H9 (cell line): ENCODE measurements at regions not wholly inside any gene's neighbourhood (a gene's known extent, or its start where the extent isn't known, plus 50 kb on each side); places are given as distances from the start of the nearest gene placed in this dataset.

ENCODE experiments used
- DNase-seq: peaks from one replicate; pipeline ENCODE4 v3.0.0-alpha.2; 2017
- H2AFZ ChIP-seq: one replicate; pipeline ENCODE4 v1.6.1; 2013; ENCODE audit warnings: mild to moderate bottlenecking, low read length, control low read depth, moderate library complexity
- H2AK5ac ChIP-seq: 2 replicates; pipeline ENCODE4 v1.6.1; 2013; ENCODE audit warnings: low read length, control low read depth, mixed read lengths; ENCODE audit not compliant: insufficient read length
- H2BK120ac ChIP-seq: one replicate; pipeline ENCODE4 v1.6.1; 2013; ENCODE audit warnings: low read depth, mild to moderate bottlenecking, low read length, control low read depth, inconsistent platforms; ENCODE audit not compliant: poor library complexity, severe bottlenecking
- H2BK12ac ChIP-seq: 2 replicates; pipeline ENCODE4 v1.6.1; 2013; ENCODE audit warnings: low read length, control low read depth, mixed read lengths, low read depth; ENCODE audit not compliant: insufficient read length
- H2BK15ac ChIP-seq: 2 replicates; pipeline ENCODE4 v1.6.1; 2013; ENCODE audit warnings: low read depth, low read length, control low read depth
- H2BK20ac ChIP-seq: one replicate; pipeline ENCODE4 v1.6.1; 2013; ENCODE audit warnings: low read depth, mild to moderate bottlenecking, low read length, control low read depth, inconsistent platforms; ENCODE audit not compliant: poor library complexity, severe bottlenecking
- H2BK5ac ChIP-seq: 2 replicates; pipeline ENCODE4 v1.6.1; 2013; ENCODE audit warnings: low read length, control low read depth, mixed read lengths; ENCODE audit not compliant: insufficient read length
- H3K14ac ChIP-seq: 2 replicates; pipeline ENCODE4 v1.6.1; 2013; ENCODE audit warnings: low read length, control low read depth; ENCODE audit not compliant: insufficient read depth
- H3K18ac ChIP-seq: 2 replicates; pipeline ENCODE4 v1.6.1; 2013; ENCODE audit warnings: low read depth, mild to moderate bottlenecking, mixed read lengths, low read length, control low read depth; ENCODE audit not compliant: insufficient read length
- H3K23ac ChIP-seq: 2 replicates; pipeline ENCODE4 v1.6.1; 2013; ENCODE audit warnings: low read length, control low read depth, mixed read lengths, low read depth; ENCODE audit not compliant: insufficient read length
- H3K23me2 ChIP-seq: 2 replicates; pipeline ENCODE4 v1.6.1; 2013; ENCODE audit warnings: low read depth, mild to moderate bottlenecking, mixed read lengths, low read length, control low read depth; ENCODE audit not compliant: insufficient read length, poor library complexity, severe bottlenecking
- H3K27ac ChIP-seq: 2 replicates; pipeline ENCODE4 v1.5.1; 2013; ENCODE audit warnings: low read length, control low read depth, mixed read lengths, low read depth; ENCODE audit not compliant: insufficient read length
- H3K27me3 ChIP-seq: 2 replicates; pipeline ENCODE4 v1.6.1; 2013; ENCODE audit warnings: low read length, control low read depth, inconsistent platforms; ENCODE audit not compliant: insufficient read depth
- H3K4ac ChIP-seq: 2 replicates; pipeline ENCODE4 v1.6.1; 2013; ENCODE audit warnings: low read depth, mild to moderate bottlenecking, control low read depth, inconsistent platforms, low read length, moderate library complexity
- H3K4me1 ChIP-seq: 2 replicates; pipeline ENCODE4 v1.6.1; 2013; ENCODE audit warnings: low read length, control low read depth, inconsistent platforms; ENCODE audit not compliant: insufficient read depth
- H3K4me2 ChIP-seq: 2 replicates; pipeline ENCODE4 v1.6.1; 2013; ENCODE audit warnings: low read length, control low read depth, mixed read lengths; ENCODE audit not compliant: insufficient read length, insufficient read depth
- H3K56ac ChIP-seq: 2 replicates; pipeline ENCODE4 v1.6.1; 2013; ENCODE audit warnings: low read depth, mild to moderate bottlenecking, mixed read lengths, low read length, control low read depth; ENCODE audit not compliant: insufficient read length
- H3K79me1 ChIP-seq: 2 replicates; pipeline ENCODE4 v1.6.1; 2013; ENCODE audit warnings: low read depth, mild to moderate bottlenecking, moderate library complexity, low read length, control low read depth, inconsistent platforms; ENCODE audit not compliant: insufficient read depth, poor library complexity, severe bottlenecking
- H3K79me2 ChIP-seq: 2 replicates; pipeline ENCODE4 v1.6.1; 2013; ENCODE audit warnings: low read length, control low read depth, inconsistent platforms; ENCODE audit not compliant: insufficient read depth
- H3K9ac ChIP-seq: 2 replicates; pipeline ENCODE4 v1.6.1; 2013; ENCODE audit warnings: low read length, control low read depth, mixed read lengths; ENCODE audit not compliant: insufficient read length; ENCODE audit errors: extremely low read depth
- H3K9me3 ChIP-seq: one replicate; pipeline ENCODE4 v1.6.1; 2013; ENCODE audit warnings: low read depth, low read length, inconsistent platforms; ENCODE audit not compliant: control insufficient read depth
- H3T11ph ChIP-seq: one replicate; pipeline ENCODE4 v1.6.1; 2013; ENCODE audit warnings: mild to moderate bottlenecking, low read length, control low read depth, inconsistent platforms
- H4K20me1 ChIP-seq: one replicate; pipeline ENCODE4 v1.6.1; 2013; ENCODE audit not compliant: control insufficient read depth, insufficient read length, insufficient read depth
- H4K5ac ChIP-seq: 2 replicates; pipeline ENCODE4 v1.6.1; 2013; ENCODE audit warnings: low read depth, mild to moderate bottlenecking, mixed read lengths, low read length, control low read depth; ENCODE audit not compliant: insufficient read length
- H4K8ac ChIP-seq: replicated peaks from 2 replicates; pipeline ENCODE4 v1.6.1; 2013; ENCODE audit warnings: low read length, control low read depth, mixed read lengths, low read depth; ENCODE audit not compliant: insufficient read length
- H4K91ac ChIP-seq: 2 replicates; pipeline ENCODE4 v1.6.1; 2013; ENCODE audit warnings: low read depth, mild to moderate bottlenecking, moderate library complexity, mixed read lengths, low read length, control low read depth; ENCODE audit not compliant: insufficient read length
- H3K27ac Mint-ChIP-seq, 3 experiments: 2 replicates in 2 of 3; 3 replicates in 1 of 3; pipeline ENCODE4 v1.8.0; 2020 to 2021; ENCODE audit warnings: mixed read lengths in 3 of 3, mild to moderate bottlenecking in 1 of 3, moderate library complexity in 1 of 3
- H3K27me3 Mint-ChIP-seq: 2 replicates; pipeline ENCODE4 v1.8.0; 2021; ENCODE audit warnings: low read depth, mild to moderate bottlenecking, moderate library complexity, mixed read lengths
- H3K36me3 Mint-ChIP-seq, 3 experiments: 2 replicates in 2 of 3; 3 replicates in 1 of 3; pipeline ENCODE4 v1.8.0; 2020 to 2021; ENCODE audit warnings: low read depth in 3 of 3, mixed read lengths in 3 of 3; ENCODE audit not compliant: insufficient read depth in 1 of 3
- H3K4me1 Mint-ChIP-seq, 2 experiments: 2 replicates each; pipeline ENCODE4 v1.8.0; 2020; ENCODE audit warnings: mixed read lengths in 2 of 2
- H3K4me3 Mint-ChIP-seq, 2 experiments: 2 replicates in 1 of 2; 3 replicates in 1 of 2; pipeline ENCODE4 v1.8.0; 2020 to 2021; ENCODE audit warnings: mild to moderate bottlenecking in 2 of 2, mixed read lengths in 2 of 2, moderate library complexity in 1 of 2
- H3K9me3 Mint-ChIP-seq, 2 experiments: 2 replicates in 1 of 2; 3 replicates in 1 of 2; pipeline ENCODE4 v1.8.0; 2020; ENCODE audit warnings: mild to moderate bottlenecking in 2 of 2, mixed read lengths in 2 of 2, moderate library complexity in 1 of 2
- CTCF ChIP-seq: fragments of 200-600 bp; sonication (generic); conservative IDR thresholded peaks from 3 replicates; pipeline ENCODE4 v1.8.0; 2021; ENCODE audit warnings: antibody characterized with exemption, mild to moderate bottlenecking
- WGBS: extraction: QIAGEN DNeasy Blood & Tissue Kit; methylation state at CpG from one replicate; pipeline ENCODE4 v1.1.7; 2013; ENCODE audit warnings: missing lambda C conversion rate, low lambda C conversion rate, mixed read lengths; ENCODE audit not compliant: insufficient read length; ENCODE audit errors: extremely low coverage; 5-methylcytosine and 5-hydroxymethylcytosine counted together

GRCh38 chr2:206863716-206864115 is 75.6 kb upstream of the CPO start:
- no peak overlapping the region for H3K4me2 ChIP-seq
- H3K27ac Mint-ChIP-seq = peak overlapping the region in 1 of 3 experiments; percentile 24; a peak in 1 of 7 replicates
- H3K4me1 ChIP-seq = peaks cover 6% of the 10 kb centered on the region
- no peak for TF ChIP-seq CTCF
- no peak overlapping the region for H2BK20ac ChIP-seq
- H2BK120ac ChIP-seq = no peak overlapping the region
- no peak for DNase-seq
- peaks cover 23 to 25% of the 10 kb centered on the region in 2 experiments for H3K4me1 Mint-ChIP-seq
- no peak overlapping the region for H3K18ac ChIP-seq
- H4K20me1 ChIP-seq = no peaks in the 10 kb centered on the region
- H3K79me1 ChIP-seq = no peaks in the 10 kb centered on the region
- H3K79me2 ChIP-seq = no peaks in the 10 kb centered on the region
- H2BK12ac ChIP-seq = no peak overlapping the region
- no peak overlapping the region for H3K23ac ChIP-seq
- no peak overlapping the region for H4K91ac ChIP-seq
- no peak overlapping the region for H4K8ac ChIP-seq
- no peak overlapping the region for H3K9ac ChIP-seq
- H3K9me3 ChIP-seq = no peaks in the 10 kb centered on the region
- H3K36me3 Mint-ChIP-seq = peaks cover 0 to 2% (median 0%) of the 10 kb centered on the region in 3 experiments; a peak in 2 of 7 replicates
- H3K56ac ChIP-seq = no peak overlapping the region
- peak overlapping the region; percentile 41 for H3K27ac ChIP-seq
- H3K27me3 Mint-ChIP-seq = no peaks in the 10 kb centered on the region
- H3K4me3 Mint-ChIP-seq = no peak overlapping the region
- H4K5ac ChIP-seq = no peak overlapping the region
- no CpG with 5 or more reads among the region's 4 CpGs for WGBS
- H3K27me3 ChIP-seq = no peaks in the 10 kb centered on the region
- no peak overlapping the region for H3K4ac ChIP-seq
- H3T11ph ChIP-seq = no peak overlapping the region
- H3K9me3 Mint-ChIP-seq = peaks cover 0 to 2% of the 10 kb centered on the region in 2 experiments; a peak in 1 of 5 replicates
- no peak overlapping the region for H2BK5ac ChIP-seq
- no peaks in the 10 kb centered on the region for H3K23me2 ChIP-seq
- no peak overlapping the region for H3K14ac ChIP-seq
- H2AK5ac ChIP-seq = no peak overlapping the region
- no peak overlapping the region for H2BK15ac ChIP-seq
- H2AFZ ChIP-seq = no peak overlapping the region
